HG03378 (cell line): ENCODE measurements at regions not wholly inside any gene's neighbourhood (a gene's known extent, or its start where the extent isn't known, plus 50 kb on each side); places are given as distances from the start of the nearest gene placed in this dataset.
"Not testable (repeated sequence)": the region's sequence is repeated elsewhere in the genome, so short reads cannot be mapped to it uniquely, and the experiment has no call there.

ENCODE experiments used
- ATAC-seq: cut with Tn5 transposase; IDR thresholded peaks from one replicate; pipeline ENCODE4 v1.9.1; 2021; ENCODE audit warnings: mild to moderate bottlenecking, moderate library complexity; ENCODE audit not compliant: unreplicated experiment

- ATAC-seq: no peak
These were observed 913.2 kb downstream of the TRHDE start for GRCh38 chr12:73185403-73185802.

DNA sequence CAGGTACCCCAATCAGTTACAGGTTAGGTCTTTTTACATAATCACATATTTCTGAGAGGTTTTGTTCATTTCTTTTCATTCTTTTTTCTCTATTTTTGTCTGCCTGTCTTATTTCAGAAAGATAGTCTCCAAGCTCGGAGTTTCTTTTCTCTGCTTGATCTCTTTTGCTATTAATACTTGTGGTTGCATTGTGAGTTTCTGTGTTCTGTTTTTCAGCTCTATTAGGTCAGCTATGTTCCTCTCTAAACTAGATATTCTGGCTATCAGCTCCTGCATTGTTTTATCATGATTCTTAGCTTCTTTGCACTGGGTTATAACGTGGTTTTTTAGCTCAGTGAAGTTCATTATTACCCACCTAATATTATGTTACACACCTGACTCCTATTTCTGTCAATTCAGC, 914.1 kb downstream of the TRHDE start:
- ATAC-seq: no peak

DNA sequence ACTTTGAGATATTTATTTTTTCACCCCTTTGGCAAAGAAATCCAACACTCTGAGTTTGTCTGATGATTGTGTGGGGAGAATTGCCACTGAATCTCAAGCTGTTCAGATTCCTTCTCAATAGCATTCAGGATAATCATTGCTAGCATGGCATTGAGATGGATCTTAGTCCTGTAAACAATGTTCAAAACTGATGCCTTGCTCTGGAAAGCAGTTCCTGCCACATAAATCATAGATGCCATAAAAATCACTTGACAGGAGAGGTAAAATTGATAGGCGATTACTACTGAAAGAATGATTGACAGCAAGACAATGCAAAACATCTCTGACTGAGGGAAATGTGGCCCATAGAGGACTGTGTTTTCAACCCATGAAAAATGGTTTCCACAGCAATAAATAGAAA, 915.6 kb downstream of the TRHDE start:
- ATAC-seq: no peak

- ATAC-seq: no peak
These were observed 938.5 kb downstream of the TRHDE start for GRCh38 chr12:73210548-73211204.

DNA sequence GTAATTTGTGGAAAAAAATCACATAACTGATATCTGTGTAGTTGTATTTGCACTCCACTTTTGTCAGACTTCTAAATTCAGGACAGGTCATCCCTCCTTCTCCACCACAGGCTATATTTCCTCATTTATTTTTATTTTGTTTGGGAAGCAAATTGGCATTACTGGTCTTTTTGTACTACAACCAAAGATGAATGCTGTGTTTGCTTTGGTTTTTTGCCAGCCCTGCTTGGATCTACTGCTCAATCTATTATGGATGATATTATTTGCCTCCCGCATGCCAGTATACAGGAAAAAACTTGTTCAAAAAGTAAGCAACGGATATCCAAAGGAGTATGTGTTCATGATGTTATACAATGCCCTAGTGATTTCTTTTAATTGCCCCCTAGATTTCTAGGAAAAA, 948.8 kb downstream of the TRHDE start:
- no peak for ATAC-seq

GRCh38 chr12:73221398-73221797, 949.2 kb downstream of the TRHDE start:
- no peak for ATAC-seq

DNA sequence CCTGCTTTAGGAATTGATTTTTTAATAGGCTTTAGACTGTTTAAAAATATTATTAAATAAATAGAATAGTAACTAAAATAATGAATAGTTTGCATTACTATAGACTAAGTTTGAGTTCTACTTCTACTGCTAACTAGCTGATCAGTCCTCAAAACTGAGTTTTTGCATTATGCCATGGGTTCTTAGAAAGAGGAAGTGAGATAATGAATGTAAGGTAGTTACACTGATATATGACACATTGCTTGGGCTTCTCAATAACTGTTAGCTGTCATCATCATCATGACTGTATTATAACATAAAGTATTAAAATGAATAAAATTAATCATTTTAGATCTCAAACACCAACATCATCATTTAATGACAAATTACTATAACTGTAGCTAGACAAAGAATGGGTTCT, 949.7 kb downstream of the TRHDE start:
- ATAC-seq: peak; percentile 49

GRCh38 chr12:73225371-73225937, 953.3 kb downstream of the TRHDE start:
- ATAC-seq: no peak

DNA sequence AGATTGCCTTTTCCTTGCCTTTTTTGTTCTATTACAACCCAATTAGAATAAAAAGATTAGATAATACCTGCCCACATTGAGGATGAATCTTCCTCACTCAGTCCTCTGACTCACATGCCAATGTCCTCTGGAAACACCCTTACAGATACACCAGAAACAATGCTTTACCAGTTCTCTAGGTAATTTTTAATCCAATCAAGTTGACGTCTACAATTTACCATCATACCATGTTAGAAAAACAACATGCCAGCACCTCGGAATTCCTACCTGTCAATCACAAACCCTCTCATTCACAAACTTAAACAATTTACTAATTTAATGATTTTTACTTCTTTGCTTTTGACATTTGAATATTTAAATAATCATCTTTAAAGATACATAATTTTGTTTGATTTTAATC, 953.8 kb downstream of the TRHDE start:
- ATAC-seq: no peak

DNA sequence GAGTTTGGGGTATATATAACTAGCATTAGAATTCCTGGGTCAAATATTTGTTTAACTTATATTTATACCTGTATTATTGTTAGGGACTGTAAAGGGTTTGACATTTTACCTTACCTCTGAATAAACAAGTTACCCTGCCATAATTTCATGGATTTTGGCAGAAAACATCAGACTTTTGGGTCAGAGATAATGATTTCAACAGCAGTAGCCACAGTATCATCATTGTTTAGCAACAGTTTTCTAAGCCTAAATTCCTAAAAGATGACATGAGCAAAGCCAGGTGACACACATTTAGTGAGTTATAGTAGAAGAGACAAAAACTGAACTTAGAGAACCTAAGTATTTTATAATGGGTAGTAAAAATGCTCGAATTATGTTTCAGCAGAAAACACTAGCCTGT, 954.4 kb downstream of the TRHDE start:
- ATAC-seq: no peak

DNA sequence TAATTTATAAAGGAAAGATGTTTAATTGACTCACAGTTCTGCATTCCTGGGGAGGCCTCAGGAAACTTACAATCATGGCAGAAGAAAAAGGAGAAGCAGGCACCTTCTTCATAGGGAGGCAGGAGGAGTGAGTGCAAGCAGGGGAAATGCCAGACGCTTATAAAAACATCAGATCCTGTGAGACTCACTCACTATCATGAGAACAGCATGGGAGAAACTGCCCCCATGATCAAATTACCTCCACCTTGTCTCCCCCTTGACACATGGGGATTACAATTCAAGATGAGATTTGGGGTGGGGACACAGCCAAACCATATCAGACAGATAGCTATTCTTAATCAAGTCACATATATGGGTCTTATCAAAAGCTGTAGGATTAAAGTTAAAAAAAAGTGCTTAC, 956.7 kb downstream of the TRHDE start:
- ATAC-seq: not testable (repeated sequence)

DNA sequence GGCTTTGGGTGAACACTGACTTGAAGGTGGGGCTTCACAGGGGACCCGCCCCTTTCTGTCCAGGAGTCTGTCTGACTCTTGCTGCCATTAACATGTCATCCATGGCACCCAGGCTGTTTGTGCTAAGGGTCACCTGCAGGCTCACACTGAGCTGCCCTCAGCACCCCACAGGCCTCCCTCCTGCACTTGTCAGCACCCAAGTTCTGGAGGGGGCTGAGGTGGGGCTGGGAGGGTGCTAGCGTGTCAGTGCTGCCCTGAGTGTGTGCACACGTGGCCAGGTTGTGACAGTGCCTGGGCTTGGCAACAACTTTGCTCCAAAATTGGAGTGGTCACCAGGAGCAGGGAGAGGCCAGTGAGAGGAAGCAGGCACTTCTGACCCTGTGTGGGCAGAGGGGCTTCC, 963.2 kb downstream of the TRHDE start:
- ATAC-seq: no peak

DNA sequence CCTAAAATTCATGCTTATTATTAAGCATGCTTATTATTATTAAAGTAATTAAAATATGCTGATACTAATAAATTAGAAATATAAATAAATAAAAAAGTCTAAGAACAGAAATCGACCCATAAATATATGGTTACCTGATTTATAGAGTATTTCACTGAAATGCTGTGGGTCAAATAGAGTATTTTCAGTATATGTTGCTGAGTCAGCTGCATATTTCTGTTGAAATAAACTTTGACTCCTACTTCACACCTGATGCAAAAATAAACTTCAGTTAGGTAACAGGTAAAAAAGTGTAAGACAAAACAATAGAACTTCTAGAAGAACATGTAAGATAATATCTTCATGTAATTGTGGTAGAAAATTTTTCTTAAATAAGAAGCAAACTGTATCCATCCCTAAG, 967.9 kb downstream of the TRHDE start:
- no peak for ATAC-seq

DNA sequence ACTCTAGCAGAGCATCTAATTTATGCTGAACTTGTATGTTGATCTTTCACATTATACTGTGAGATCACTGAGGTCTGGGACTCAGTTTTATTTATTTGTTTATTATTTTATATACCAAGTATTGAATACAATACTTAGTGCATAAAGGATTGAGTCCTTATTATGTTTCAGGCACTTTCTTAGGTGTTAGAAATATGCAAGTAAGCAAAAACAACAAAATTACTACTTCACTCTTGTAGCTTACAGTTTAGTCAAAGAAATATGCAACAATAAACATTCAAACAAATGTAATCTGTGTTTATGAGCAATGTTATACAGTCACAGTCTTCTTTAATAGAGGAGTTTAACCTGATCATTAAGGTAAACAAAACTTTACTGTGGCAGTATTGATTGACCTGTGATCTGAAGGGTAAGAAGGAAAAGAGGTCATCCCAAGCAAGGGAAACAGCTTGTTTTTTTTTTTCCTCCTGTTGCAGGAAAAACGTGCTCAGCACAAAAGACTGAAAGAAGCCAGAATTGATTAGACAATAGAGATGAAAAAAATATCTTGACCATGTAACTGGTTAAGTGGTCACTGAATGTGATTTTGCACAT, 990.7 kb downstream of the TRHDE start:
- no peak for ATAC-seq

- ATAC-seq: no peak
These were observed 994.0 kb downstream of the TRHDE start for GRCh38 chr12:73266206-73266605.

- no peak for ATAC-seq
These were observed 1002.8 kb downstream of the TRHDE start for GRCh38 chr12:73274976-73275375.

- no peak for ATAC-seq
These were observed 1005.8 kb downstream of the TRHDE start for GRCh38 chr12:73277971-73278370.

DNA sequence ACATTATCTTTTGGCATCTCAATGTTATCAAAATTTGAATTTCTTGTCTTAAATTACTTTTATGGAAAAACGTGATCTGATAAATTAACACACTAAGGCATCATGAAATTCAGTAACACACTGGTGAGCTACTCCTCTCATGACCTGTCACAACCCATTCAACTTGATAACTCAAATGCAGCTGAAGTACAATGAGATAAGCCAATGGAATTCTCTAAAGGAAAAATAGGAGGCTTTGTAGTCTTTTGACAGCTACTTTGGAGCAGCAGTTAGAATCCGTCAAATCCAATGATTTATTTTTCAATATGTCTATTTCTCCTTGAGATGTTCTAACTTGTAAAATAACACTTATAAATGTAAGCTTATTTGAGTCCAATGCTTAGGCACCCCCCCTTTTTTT, 1029.4 kb downstream of the TRHDE start:
- no peak for ATAC-seq

DNA sequence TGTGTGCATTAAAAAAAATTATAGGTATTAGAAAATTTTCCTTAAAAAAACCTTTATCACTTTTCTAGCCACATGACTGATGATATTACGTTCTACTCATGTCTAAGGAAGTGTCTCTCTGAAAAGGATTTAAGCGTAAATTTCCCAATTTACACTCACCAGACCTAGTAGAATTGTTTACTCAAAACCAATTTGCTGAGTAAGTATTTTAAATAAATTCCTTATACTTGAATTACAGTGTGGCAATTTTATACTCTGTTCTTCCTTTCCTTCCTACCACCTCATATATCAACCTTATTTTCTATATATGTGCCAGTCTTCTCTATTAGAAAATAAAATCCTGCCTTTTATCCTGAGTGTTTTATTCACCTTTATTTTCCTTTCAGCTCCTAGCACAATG, 1035.1 kb downstream of the TRHDE start:
- no peak for ATAC-seq

GRCh38 chr12:73308079-73308478, 1035.9 kb downstream of the TRHDE start:
- no peak for ATAC-seq

DNA sequence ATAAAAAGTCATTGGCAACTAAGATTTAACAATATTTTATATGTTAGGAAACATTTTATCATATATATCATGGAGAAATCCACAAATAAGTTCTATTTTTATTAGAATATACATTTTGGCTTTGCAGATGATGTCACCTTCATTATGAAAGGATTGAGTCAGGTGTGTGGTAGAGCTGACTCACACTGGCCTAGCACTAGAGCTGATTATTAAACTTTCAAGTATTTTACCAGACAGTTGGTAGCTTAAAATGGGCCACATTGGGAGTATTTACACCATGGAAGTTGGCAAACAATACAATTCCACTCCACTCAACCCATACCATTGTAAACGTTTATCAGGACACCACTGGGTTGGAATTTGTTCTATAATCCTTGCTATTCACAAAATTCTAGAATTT, 1036.6 kb downstream of the TRHDE start:
- no peak for ATAC-seq

- ATAC-seq: no peak
These were observed 1049.1 kb downstream of the TRHDE start for GRCh38 chr12:73321319-73321718.

DNA sequence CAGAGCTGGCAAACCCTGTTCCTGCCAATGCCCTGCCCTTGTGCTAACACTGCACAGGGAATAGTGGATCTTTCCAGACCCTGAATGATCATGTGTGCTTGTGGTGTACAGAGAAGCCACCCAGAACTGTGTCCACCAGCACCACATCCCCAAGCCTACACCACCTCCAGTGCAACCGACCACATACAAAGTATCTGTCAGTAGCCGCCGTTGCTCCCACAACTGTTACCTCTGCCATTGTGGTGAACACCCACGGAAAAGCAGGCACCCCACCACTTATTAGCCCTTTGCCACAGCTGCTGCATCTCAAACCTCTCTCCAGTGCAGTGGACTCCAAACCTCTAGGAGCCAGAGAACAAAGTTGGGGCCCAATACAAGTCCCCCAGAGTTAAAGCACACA, 1049.6 kb downstream of the TRHDE start:
- no peak for ATAC-seq
